Frontal cortex (tissue), 3 donors: ENCODE measurements at regions not wholly inside any gene's neighbourhood (a gene's known extent, or its start where the extent isn't known, plus 50 kb on each side); places are given as distances from the start of the nearest gene placed in this dataset.

Experiments used
- DNase-seq, 2 donors: peaks; one replicate each; pipeline ENCODE4 v3.0.0; 2012; ENCODE audit warnings: low spot score in 2 of 2
- FAIRE-seq: peaks from 2 replicates; lab custom pipeline; 2012; peaks lifted over from hg19 to GRCh38; lab: Jason Lieb, UNC
- donor health status: control.
- donor health status: control.
- donor health status: control.

GRCh38 chr10:71060476-71061426 is 151.6 kb upstream of the UNC5B start:
- DNase-seq (no peak), FAIRE-seq (no peak)

GRCh38 chr10:71061472-71061871 is 150.9 kb upstream of the UNC5B start:
- FAIRE-seq (no peak), DNase-seq (no peak)

- no peak for FAIRE-seq
- DNase-seq = no peak
These were observed 150.2 kb upstream of the UNC5B start for GRCh38 chr10:71062156-71062555.

GRCh38 chr10:71063401-71063800 is 149.0 kb upstream of the UNC5B start:
- DNase-seq (no peak), FAIRE-seq (no peak)

- DNase-seq (no peak), FAIRE-seq (no peak)
These were observed 147.8 kb upstream of the UNC5B start for GRCh38 chr10:71064413-71065118.

GRCh38 chr10:71065659-71066058 is 146.7 kb upstream of the UNC5B start:
- no peak for FAIRE-seq
- DNase-seq = no peak

- DNase-seq (no peak), FAIRE-seq (no peak)
These were observed 145.8 kb upstream of the UNC5B start for GRCh38 chr10:71066600-71066999.

- FAIRE-seq = no peak
- peak in 1 of 2 donors; percentile 58 for DNase-seq
These were observed 145.2 kb upstream of the UNC5B start for GRCh38 chr10:71067098-71067740.

- DNase-seq (peak in 1 of 2 donors; percentile 48), FAIRE-seq (no peak)
These were observed 143.5 kb upstream of the UNC5B start for GRCh38 chr10:71068861-71069271.

- DNase-seq (no peak), FAIRE-seq (no peak)
These were observed 142.3 kb upstream of the UNC5B start for GRCh38 chr10:71069909-71070666.

GRCh38 chr10:71070741-71071140 is 141.6 kb upstream of the UNC5B start:
- no peak for DNase-seq

GRCh38 chr10:71072131-71072822 is 140.1 kb upstream of the UNC5B start:
- DNase-seq (no peak), FAIRE-seq (no peak)

More at GRCh38 chr10:71070741-71071140, 141.6 kb upstream of the UNC5B start:
- no peak for FAIRE-seq

GRCh38 chr10:71072823-71073210 is 139.6 kb upstream of the UNC5B start:
- DNase-seq (no peak), FAIRE-seq (no peak)

GRCh38 chr10:71073451-71074175 is 138.8 kb upstream of the UNC5B start:
- DNase-seq (no peak), FAIRE-seq (no peak)

GRCh38 chr10:71074176-71074755 is 138.1 kb upstream of the UNC5B start:
- no peak for FAIRE-seq
- DNase-seq = no peak

GRCh38 chr10:71075086-71075758 is 137.1 kb upstream of the UNC5B start:
- DNase-seq (no peak), FAIRE-seq (no peak)

GRCh38 chr10:71075759-71076472 is 136.5 kb upstream of the UNC5B start:
- no peak for FAIRE-seq
- no peak for DNase-seq
